Stimulated activated memory B cell treated with anti-CD40 and anti-IgM and Interleukin-4, amounts not matched to agents 10 μg/mL and 1 μg/mL and 100 μg/mL, for 72 hours (primary cell): ENCODE measurements at regions not wholly inside any gene's neighbourhood (a gene's known extent, or its start where the extent isn't known, plus 50 kb on each side); places are given as distances from the start of the nearest gene placed in this dataset.

Experiments
- ATAC-seq: fragments of 150-1000 bp; cut with Tn5 transposase; 2 replicates; pipeline ENCODE4 v1.10.0; 2021
- H3K27ac Mint-ChIP-seq: one replicate; pipeline ENCODE4 v1.8.0; 2022; ENCODE audit warnings: mild to moderate bottlenecking, mixed read lengths
- H3K27me3 Mint-ChIP-seq: one replicate; pipeline ENCODE4 v1.8.0; 2022; ENCODE audit warnings: mixed read lengths
- H3K36me3 Mint-ChIP-seq: one replicate; pipeline ENCODE4 v1.8.0; 2022; ENCODE audit warnings: mixed read lengths
- H3K4me1 Mint-ChIP-seq: one replicate; pipeline ENCODE4 v1.8.0; 2022; ENCODE audit warnings: mixed read lengths
- H3K4me3 Mint-ChIP-seq: one replicate; pipeline ENCODE4 v1.8.0; 2022; ENCODE audit warnings: mild to moderate bottlenecking, moderate library complexity, mixed read lengths
- H3K9me3 Mint-ChIP-seq: one replicate; pipeline ENCODE4 v1.8.0; 2022; ENCODE audit warnings: mixed read lengths

GRCh38 chr11:82118946-82119345 lies 614.7 kb downstream of the FAM181B start:
- no peak for ATAC-seq
- H3K4me3 Mint-ChIP-seq, result no peak overlapping the region
- H3K27me3 Mint-ChIP-seq, result no peaks in the 10 kb centered on the region
- no peaks in the 10 kb centered on the region for H3K36me3 Mint-ChIP-seq
- no peaks in the 10 kb centered on the region for H3K9me3 Mint-ChIP-seq
- H3K27ac Mint-ChIP-seq, result no peak overlapping the region
- no peaks in the 10 kb centered on the region for H3K4me1 Mint-ChIP-seq

- no peaks in the 10 kb centered on the region for H3K27me3 Mint-ChIP-seq
- H3K27ac Mint-ChIP-seq, result no peak overlapping the region
- H3K9me3 Mint-ChIP-seq, result no peaks in the 10 kb centered on the region
- H3K36me3 Mint-ChIP-seq, result no peaks in the 10 kb centered on the region
- no peaks in the 10 kb centered on the region for H3K4me1 Mint-ChIP-seq
- H3K4me3 Mint-ChIP-seq, result no peak overlapping the region
- ATAC-seq, result no peak
Observed at GRCh38 chr11:82117362-82117761, 616.3 kb downstream of the FAM181B start.

DNA sequence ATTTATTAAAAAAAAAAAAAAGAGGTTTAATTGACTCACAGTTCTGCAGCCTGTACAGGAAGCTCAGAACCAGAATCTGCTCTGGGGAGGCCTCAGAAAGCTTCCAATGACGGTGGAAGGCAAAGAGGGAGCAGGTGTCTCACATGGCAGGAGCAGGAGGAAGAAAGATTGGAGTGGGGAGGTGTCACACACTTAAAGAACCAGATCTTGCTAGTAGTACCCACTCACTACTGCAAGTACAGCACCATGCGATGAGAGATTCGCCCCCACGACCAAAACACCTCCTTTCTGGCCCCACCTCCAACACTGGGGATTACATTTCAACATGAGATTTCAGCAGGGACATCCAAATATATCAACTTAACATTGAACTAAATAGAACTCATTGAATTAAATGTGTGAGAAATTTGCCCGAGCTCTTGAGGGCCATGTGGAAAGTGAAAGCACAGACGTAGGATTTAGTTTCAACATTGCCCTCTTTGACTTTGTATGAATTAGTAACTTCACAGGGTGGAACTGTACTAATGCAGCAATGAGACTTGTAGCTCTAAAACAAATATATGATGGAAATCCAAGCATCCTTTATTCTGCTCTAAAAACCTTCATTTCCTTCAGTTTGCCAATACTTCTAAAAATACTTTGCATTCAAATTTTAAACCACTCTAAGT lies 628.2 kb downstream of the FAM181B start:
- ATAC-seq, result no peak
- Mint-ChIP-seq H3K27me3 (no peaks in the 10 kb centered on the region), H3K9me3 (peaks cover 4% of the 10 kb centered on the region), H3K4me1 (no peaks in the 10 kb centered on the region), H3K36me3 (no peaks in the 10 kb centered on the region), H3K27ac (no peak overlapping the region), H3K4me3 (no peak overlapping the region)

DNA sequence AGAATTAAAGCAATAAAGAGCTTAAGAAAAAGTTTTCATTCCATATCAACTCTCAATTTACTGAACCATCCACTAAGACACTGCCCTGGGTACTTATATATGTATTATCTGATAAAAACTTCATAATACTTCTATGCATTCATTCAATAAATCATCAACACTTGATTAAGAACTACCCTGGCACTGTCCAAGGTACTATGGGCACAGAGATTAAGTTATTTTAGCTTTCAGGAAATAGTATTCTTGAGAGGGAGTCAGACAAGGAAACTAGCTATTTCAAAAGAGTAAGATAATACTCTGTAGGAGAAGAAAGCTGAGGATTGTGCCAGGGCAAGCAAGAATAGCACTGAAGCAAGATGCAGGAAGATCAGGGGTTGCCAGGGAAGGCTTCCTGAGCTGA lies 640.8 kb downstream of the FAM181B start:
- H3K36me3 Mint-ChIP-seq, result no peaks in the 10 kb centered on the region
- no peak overlapping the region for H3K27ac Mint-ChIP-seq
- peaks cover 3% of the 10 kb centered on the region for H3K9me3 Mint-ChIP-seq
- no peaks in the 10 kb centered on the region for H3K27me3 Mint-ChIP-seq
- no peak overlapping the region for H3K4me3 Mint-ChIP-seq
- no peaks in the 10 kb centered on the region for H3K4me1 Mint-ChIP-seq
- no peak for ATAC-seq

DNA sequence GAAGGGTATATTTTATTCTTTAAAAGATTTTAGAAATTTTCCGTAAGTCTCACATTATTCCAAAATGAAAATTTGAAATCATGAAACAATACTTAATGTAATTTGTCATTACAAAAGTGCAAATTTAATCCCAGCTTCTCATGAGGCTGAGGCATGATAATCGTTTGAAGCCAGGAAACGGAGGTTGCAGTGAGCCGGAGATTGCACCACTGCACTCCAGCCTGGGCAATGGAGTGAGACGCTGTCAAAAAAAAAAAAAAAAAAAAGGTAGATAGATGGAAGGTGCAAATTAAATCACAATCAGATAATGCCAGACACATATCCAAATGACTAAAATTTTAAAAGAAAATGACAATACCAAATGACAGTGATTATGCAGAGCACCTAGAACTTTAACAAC lies 644.2 kb downstream of the FAM181B start:
- Mint-ChIP-seq H3K4me1 (no peaks in the 10 kb centered on the region), H3K27me3 (no peaks in the 10 kb centered on the region), H3K27ac (no peak overlapping the region), H3K9me3 (peaks cover 3% of the 10 kb centered on the region), H3K4me3 (no peak overlapping the region), H3K36me3 (no peaks in the 10 kb centered on the region)
- ATAC-seq, result no peak

DNA sequence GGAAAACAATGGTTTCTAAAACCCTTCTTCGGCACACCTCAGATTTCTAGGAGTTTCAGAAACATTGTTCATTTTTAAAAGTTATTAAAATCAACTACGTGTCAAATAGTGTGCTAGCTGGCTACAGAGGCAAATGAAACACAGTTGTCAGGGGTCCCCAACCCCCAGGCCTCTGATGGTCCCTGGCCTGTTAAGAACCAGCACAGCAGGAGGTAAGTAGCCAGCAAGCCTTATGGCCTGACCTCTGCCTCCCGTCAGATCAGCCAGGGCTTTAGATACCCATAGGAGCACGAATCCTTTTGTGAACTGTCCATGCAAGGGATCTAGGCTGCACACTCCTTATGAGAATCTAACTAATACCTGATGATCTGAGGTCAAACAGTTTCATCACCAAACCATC lies 648.2 kb downstream of the FAM181B start:
- Mint-ChIP-seq H3K4me1 (no peaks in the 10 kb centered on the region), H3K4me3 (no peak overlapping the region), H3K9me3 (no peaks in the 10 kb centered on the region), H3K27ac (no peak overlapping the region), H3K27me3 (no peaks in the 10 kb centered on the region), H3K36me3 (no peaks in the 10 kb centered on the region)
- ATAC-seq, result no peak

DNA sequence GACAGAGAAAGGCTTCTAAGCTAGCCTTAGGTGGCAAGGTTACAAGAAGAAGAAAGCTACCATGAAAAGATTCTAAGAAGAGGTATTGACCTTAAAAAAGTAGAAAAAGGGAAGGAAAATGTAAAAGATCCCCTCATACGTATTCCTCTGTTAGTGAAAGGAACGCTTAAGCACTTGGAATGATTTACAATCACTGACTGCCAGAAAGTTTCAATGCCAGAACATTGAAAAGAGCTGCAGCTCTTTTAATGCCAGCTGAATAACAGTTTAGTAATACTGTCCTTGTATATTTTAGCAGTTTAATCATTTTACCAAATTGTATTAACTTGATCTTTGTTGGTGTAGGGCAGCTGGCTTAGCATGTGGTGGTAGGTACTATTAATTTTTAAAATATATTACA lies 650.7 kb downstream of the FAM181B start:
- Mint-ChIP-seq H3K27ac (no peak overlapping the region), H3K9me3 (peaks cover 2% of the 10 kb centered on the region), H3K4me1 (no peaks in the 10 kb centered on the region), H3K36me3 (no peaks in the 10 kb centered on the region), H3K4me3 (no peak overlapping the region), H3K27me3 (peaks cover 7% of the 10 kb centered on the region)
- no peak for ATAC-seq

DNA sequence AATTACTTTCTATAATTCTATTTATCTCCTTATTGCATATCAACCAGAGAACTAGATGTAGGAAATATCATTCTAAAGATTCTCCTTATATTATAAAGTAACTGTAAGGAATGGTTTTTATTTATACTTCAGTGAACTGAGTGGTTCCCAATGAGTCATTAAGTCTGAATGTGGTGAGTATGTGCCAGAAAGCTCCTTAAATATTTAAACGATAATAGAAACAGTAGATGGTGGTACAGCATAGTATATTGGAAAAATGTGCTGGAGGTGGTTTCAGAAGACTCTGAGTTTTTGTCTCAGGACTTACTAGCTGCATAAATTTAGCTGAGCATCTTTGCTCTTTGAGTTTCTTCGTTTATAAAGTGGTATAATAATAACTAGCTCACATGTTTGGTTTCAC lies 653.5 kb downstream of the FAM181B start:
- no peak for ATAC-seq
- Mint-ChIP-seq H3K36me3 (no peaks in the 10 kb centered on the region), H3K9me3 (peaks cover 2% of the 10 kb centered on the region), H3K4me1 (no peaks in the 10 kb centered on the region), H3K4me3 (no peak overlapping the region), H3K27ac (no peak overlapping the region), H3K27me3 (peaks cover 7% of the 10 kb centered on the region)

- Mint-ChIP-seq H3K4me1 (no peaks in the 10 kb centered on the region), H3K36me3 (no peaks in the 10 kb centered on the region), H3K9me3 (peaks cover 2% of the 10 kb centered on the region), H3K27ac (no peak overlapping the region), H3K4me3 (no peak overlapping the region), H3K27me3 (peaks cover 7% of the 10 kb centered on the region)
- ATAC-seq, result no peak
Observed at GRCh38 chr11:82076126-82076525, 657.5 kb downstream of the FAM181B start.

GRCh38 chr11:82059505-82059904 lies 674.2 kb downstream of the FAM181B start:
- no peak overlapping the region for H3K27ac Mint-ChIP-seq
- H3K27me3 Mint-ChIP-seq, result no peaks in the 10 kb centered on the region
- H3K4me1 Mint-ChIP-seq, result no peaks in the 10 kb centered on the region
- H3K36me3 Mint-ChIP-seq, result no peaks in the 10 kb centered on the region
- no peak overlapping the region for H3K4me3 Mint-ChIP-seq
- peaks cover 2% of the 10 kb centered on the region for H3K9me3 Mint-ChIP-seq
- no peak for ATAC-seq

GRCh38 chr11:82056450-82056849 lies 677.2 kb downstream of the FAM181B start:
- no peak for ATAC-seq
- Mint-ChIP-seq H3K4me1 (no peaks in the 10 kb centered on the region), H3K4me3 (no peak overlapping the region), H3K9me3 (peaks cover 2% of the 10 kb centered on the region), H3K36me3 (no peaks in the 10 kb centered on the region), H3K27ac (no peak overlapping the region), H3K27me3 (no peaks in the 10 kb centered on the region)

DNA sequence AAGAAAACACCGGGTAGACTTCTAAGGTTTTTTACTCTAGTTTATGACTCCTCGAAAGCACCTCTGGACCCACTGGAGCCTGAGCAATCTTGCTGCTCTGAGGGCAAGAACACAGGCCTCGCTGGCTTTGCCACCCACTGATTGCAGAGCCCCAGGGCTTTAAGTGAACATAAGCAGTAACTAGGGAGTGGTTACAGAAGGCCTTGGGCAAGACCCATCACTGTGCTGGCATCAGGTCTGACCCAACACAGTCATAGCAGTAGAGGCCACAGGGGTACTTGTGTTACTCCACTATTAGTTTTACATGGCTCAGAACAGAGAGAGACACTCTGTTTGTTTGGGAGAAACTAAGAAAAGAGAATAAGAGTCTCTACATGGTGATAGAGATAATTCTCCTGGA lies 684.5 kb downstream of the FAM181B start:
- H3K27ac Mint-ChIP-seq, result no peak overlapping the region
- no peak overlapping the region for H3K4me3 Mint-ChIP-seq
- no peak for ATAC-seq
- peaks cover 21% of the 10 kb centered on the region for H3K27me3 Mint-ChIP-seq
- H3K9me3 Mint-ChIP-seq, result peaks cover 7% of the 10 kb centered on the region
- no peaks in the 10 kb centered on the region for H3K4me1 Mint-ChIP-seq
- H3K36me3 Mint-ChIP-seq, result no peaks in the 10 kb centered on the region

- H3K9me3 Mint-ChIP-seq, result peaks cover 7% of the 10 kb centered on the region
- H3K36me3 Mint-ChIP-seq, result no peaks in the 10 kb centered on the region
- no peak overlapping the region for H3K4me3 Mint-ChIP-seq
- peaks cover 21% of the 10 kb centered on the region for H3K27me3 Mint-ChIP-seq
- H3K27ac Mint-ChIP-seq, result no peak overlapping the region
- no peaks in the 10 kb centered on the region for H3K4me1 Mint-ChIP-seq
- no peak for ATAC-seq
Observed at GRCh38 chr11:82047200-82047599, 686.5 kb downstream of the FAM181B start.

DNA sequence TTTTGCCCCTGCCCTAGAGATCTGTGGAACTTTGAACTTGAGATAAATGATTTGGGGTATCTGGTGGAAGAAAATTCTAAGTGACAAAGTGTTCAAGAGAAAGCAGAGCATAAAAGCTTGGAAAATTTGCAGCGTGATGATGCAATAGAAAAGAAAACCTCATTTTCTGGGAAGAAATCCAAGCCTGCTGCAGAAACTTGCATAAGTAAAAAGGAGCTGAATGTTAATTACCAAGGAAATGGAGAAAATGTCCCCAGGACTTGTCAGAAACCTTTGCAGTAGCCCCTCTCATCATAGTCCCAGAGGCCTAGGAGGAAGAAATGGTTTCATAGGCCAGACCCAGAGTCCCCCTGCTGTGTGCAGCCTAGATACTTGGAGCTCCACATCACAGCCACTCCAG lies 686.9 kb downstream of the FAM181B start:
- no peak for ATAC-seq
- Mint-ChIP-seq H3K4me3 (no peak overlapping the region), H3K9me3 (peaks cover 7% of the 10 kb centered on the region), H3K36me3 (no peaks in the 10 kb centered on the region), H3K27ac (no peak overlapping the region), H3K4me1 (no peaks in the 10 kb centered on the region), H3K27me3 (peaks cover 21% of the 10 kb centered on the region)

DNA sequence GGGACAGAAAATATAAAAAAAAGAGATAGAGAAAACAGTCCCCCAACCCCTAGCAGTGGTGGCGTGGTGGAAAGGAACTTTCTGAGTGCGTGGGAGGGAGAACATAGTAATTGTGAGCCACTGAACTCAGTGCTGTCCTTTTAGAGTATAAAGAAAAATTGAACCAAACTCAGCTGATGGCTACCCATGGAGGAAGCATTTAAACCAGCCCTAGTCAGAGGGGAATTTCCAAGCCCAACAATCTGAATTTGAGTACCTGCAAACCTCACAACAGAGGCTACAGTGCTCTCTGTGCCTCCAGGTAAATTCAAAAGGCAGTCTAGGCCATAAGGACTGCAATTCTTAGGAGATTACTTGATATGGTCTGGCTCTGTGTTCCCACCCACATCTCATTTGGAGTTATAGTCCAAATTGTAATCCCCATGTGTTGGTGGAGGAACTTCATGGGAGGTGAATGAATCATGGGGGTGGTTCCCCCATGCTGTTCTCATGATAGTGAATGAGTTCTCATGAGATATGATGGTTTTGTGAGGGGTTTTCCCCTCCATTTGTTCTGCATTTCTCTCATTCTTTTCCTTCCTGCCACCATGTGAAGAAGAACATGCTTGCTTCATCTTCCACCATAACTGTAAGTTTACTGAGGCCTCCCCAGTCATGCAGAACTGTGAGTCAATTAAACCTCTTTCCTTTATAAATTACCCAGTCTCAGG lies 687.8 kb downstream of the FAM181B start:
- no peaks in the 10 kb centered on the region for H3K36me3 Mint-ChIP-seq
- H3K4me3 Mint-ChIP-seq, result no peak overlapping the region
- no peak overlapping the region for H3K27ac Mint-ChIP-seq
- peaks cover 7% of the 10 kb centered on the region for H3K9me3 Mint-ChIP-seq
- no peak for ATAC-seq
- no peaks in the 10 kb centered on the region for H3K4me1 Mint-ChIP-seq
- H3K27me3 Mint-ChIP-seq, result peaks cover 17% of the 10 kb centered on the region

DNA sequence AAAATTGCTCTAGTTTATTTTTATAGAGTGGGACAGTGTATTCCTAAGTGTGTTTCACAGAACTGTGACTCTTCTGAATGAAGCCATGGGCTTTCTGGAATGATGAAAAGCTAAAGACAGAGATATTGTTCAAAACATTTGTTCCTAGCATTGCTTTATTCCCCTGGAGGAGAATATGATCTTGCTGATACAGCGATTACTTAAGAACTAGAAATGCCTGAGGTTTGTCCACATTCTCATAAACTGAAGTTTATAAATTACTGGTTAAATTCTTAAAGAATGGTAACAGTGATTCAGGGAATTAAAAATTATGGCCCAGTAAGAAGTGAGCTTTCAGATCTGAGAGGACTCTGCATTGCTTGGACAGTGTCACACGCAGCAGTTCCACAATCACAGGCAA lies 690.3 kb downstream of the FAM181B start:
- Mint-ChIP-seq H3K4me1 (no peaks in the 10 kb centered on the region), H3K4me3 (no peak overlapping the region), H3K27me3 (no peaks in the 10 kb centered on the region), H3K36me3 (no peaks in the 10 kb centered on the region), H3K9me3 (peaks cover 7% of the 10 kb centered on the region), H3K27ac (no peak overlapping the region)
- ATAC-seq, result no peak
